OCI-LY7 (cell line): ENCODE measurements at regions not wholly inside any gene's neighbourhood (a gene's known extent, or its start where the extent isn't known, plus 50 kb on each side); places are given as distances from the start of the nearest gene placed in this dataset.

Source experiments
- BruUV-seq: library from RNA; stranded (reverse); fragments of 400-500 nt; replicated peaks from 2 replicates; lab custom pipeline; 2021; lab: Mats Ljungman, UMichigan
- CTCF ChIA-PET: fragments of 300-600 bp; sonication (Branson Sonifier 250); formaldehyde crosslinking; loops from one replicate; lab custom pipeline; 2022; ENCODE audit warnings: antibody characterized with exemption; ENCODE audit not compliant: unreplicated experiment; lab: Charles Lee
- POLR2A ChIA-PET: fragments of 300-600 bp; sonication (Branson Sonifier 250); formaldehyde crosslinking; loops from one replicate; lab custom pipeline; 2022; ENCODE audit warnings: antibody characterized with exemption; lab: Charles Lee
- DNase-seq: peaks from one replicate; pipeline ENCODE4 v3.0.0-alpha.2; 2015; ENCODE audit warnings: low spot score
- H2AFZ ChIP-seq: fragments of 200-600 bp; sonication (generic), shearing (Covaris generic); 2 replicates; pipeline ENCODE4 v1.6.1; 2014; ENCODE audit warnings: mild to moderate bottlenecking, antibody characterized with exemption, low read length, moderate library complexity
- H3K27ac ChIP-seq: fragments of 200-600 bp; sonication (generic); 2 replicates; pipeline ENCODE4 v1.5.1; 2014; ENCODE audit warnings: mixed run types, low read depth, mild to moderate bottlenecking, moderate library complexity, low read length, inconsistent platforms; ENCODE audit not compliant: poor library complexity, severe bottlenecking
- H3K36me3 ChIP-seq: fragments of 200-600 bp; sonication (generic); 2 replicates; pipeline ENCODE4 v1.6.1; 2014; ENCODE audit warnings: mild to moderate bottlenecking, antibody characterized with exemption, low read length, moderate library complexity, mixed read lengths; ENCODE audit not compliant: insufficient read depth
- H3K4me1 ChIP-seq: fragments of 200-600 bp; sonication (generic); 2 replicates; pipeline ENCODE4 v1.5.1; 2014; ENCODE audit warnings: mild to moderate bottlenecking, low read length; ENCODE audit not compliant: insufficient read depth, poor library complexity, severe bottlenecking
- H3K4me2 ChIP-seq: fragments of 200-600 bp; sonication (generic); 2 replicates; pipeline ENCODE4 v1.6.1; 2014; ENCODE audit warnings: mild to moderate bottlenecking, low read length
- H3K4me3 ChIP-seq: fragments of 200-600 bp; sonication (generic); 2 replicates; pipeline ENCODE4 v1.5.1; 2014; ENCODE audit warnings: mild to moderate bottlenecking, low read depth, low read length; ENCODE audit not compliant: poor library complexity, severe bottlenecking
- H3K79me2 ChIP-seq: fragments of 200-600 bp; sonication (generic); 2 replicates; pipeline ENCODE4 v1.6.1; 2016; ENCODE audit warnings: low read depth, mild to moderate bottlenecking, low read length, moderate library complexity, mixed read lengths; ENCODE audit not compliant: insufficient read depth
- H3K9me2 ChIP-seq: fragments of 200-600 bp; sonication (generic); 2 replicates; pipeline ENCODE4 v1.6.1; 2016; ENCODE audit warnings: mild to moderate bottlenecking, low read length, mixed read lengths; ENCODE audit not compliant: insufficient read depth
- H3K9me3 ChIP-seq: fragments of 200-600 bp; sonication (generic); 2 replicates; pipeline ENCODE4 v1.6.1; 2014; ENCODE audit warnings: mild to moderate bottlenecking, mixed run types, low read length, mixed read lengths
- H4K20me1 ChIP-seq: fragments of 200-600 bp; sonication (generic); 2 replicates; pipeline ENCODE4 v1.6.1; 2014; ENCODE audit warnings: mild to moderate bottlenecking, antibody characterized with exemption, low read length, moderate library complexity, mixed read lengths; ENCODE audit not compliant: insufficient read depth
- CTCF ChIP-seq: fragments of 200-600 bp; sonication (generic); conservative IDR thresholded peaks from 2 replicates; pipeline ENCODE4 v1.5.1; 2014; ENCODE audit warnings: mild to moderate bottlenecking, antibody characterized with exemption, low read length, moderate library complexity, mixed read lengths
- EZH2phosphoT487 ChIP-seq: fragments of 200-600 bp; sonication (generic); IDR thresholded peaks from 2 replicates; pipeline ENCODE4 v1.6.1; 2018; ENCODE audit warnings: low read depth, borderline replicate concordance, mild to moderate bottlenecking, mixed run types, antibody characterized with exemption, low read length, moderate library complexity, mixed read lengths
- intact Hi-C: fragments of 100-400 bp; cut with micrococcal nuclease; formaldehyde crosslinking; loops from one replicate; pipeline ENCODE4 v1.10.0; 2022; ENCODE audit not compliant: unreplicated experiment

- no peaks in the 10 kb centered on the region for H4K20me1 ChIP-seq
- H3K9me2 ChIP-seq, result no peaks in the 10 kb centered on the region
- no peak overlapping the region for H3K4me3 ChIP-seq
- no peaks in the 10 kb centered on the region for H3K36me3 ChIP-seq
- H2AFZ ChIP-seq, result no peak overlapping the region
- POLR2A ChIA-PET, result no interaction called here
- H3K9me3 ChIP-seq, result no peaks in the 10 kb centered on the region
- TF ChIP-seq CTCF (no peak), EZH2phosphoT487 (no peak)
- BruUV-seq, result no TSS peak
- no peak overlapping the region for H3K4me2 ChIP-seq
- intact Hi-C loops, result no loop called here
- CTCF ChIA-PET, result no interaction called here
- no peak for DNase-seq
- H3K4me1 ChIP-seq, result no peaks in the 10 kb centered on the region
- no peaks in the 10 kb centered on the region for H3K79me2 ChIP-seq
- no peak overlapping the region for H3K27ac ChIP-seq
These were observed 53.5 kb upstream of the ACTRT1 start for GRCh38 chrX:128105659-128106058.
